C4-2B (cell line): ENCODE measurements at regions not wholly inside any gene's neighbourhood (a gene's known extent, or its start where the extent isn't known, plus 50 kb on each side); places are given as distances from the start of the nearest gene placed in this dataset.

Experiments
- H3K27ac ChIP-seq: fragments of 450-650 bp; 2 replicates; pipeline ENCODE4 v1.5.1; 2017
- ZFX ChIP-seq: fragments of 450-650 bp; IDR thresholded peaks from 2 replicates; pipeline ENCODE4 v1.6.1; 2017
- TF ChIP-seq, protein P1 (sequence below): fragments of 450-650 bp; conservative IDR thresholded peaks from 2 replicates; pipeline ENCODE4 v1.5.1; 2017; ENCODE audit warnings: mild to moderate bottlenecking

DNA sequence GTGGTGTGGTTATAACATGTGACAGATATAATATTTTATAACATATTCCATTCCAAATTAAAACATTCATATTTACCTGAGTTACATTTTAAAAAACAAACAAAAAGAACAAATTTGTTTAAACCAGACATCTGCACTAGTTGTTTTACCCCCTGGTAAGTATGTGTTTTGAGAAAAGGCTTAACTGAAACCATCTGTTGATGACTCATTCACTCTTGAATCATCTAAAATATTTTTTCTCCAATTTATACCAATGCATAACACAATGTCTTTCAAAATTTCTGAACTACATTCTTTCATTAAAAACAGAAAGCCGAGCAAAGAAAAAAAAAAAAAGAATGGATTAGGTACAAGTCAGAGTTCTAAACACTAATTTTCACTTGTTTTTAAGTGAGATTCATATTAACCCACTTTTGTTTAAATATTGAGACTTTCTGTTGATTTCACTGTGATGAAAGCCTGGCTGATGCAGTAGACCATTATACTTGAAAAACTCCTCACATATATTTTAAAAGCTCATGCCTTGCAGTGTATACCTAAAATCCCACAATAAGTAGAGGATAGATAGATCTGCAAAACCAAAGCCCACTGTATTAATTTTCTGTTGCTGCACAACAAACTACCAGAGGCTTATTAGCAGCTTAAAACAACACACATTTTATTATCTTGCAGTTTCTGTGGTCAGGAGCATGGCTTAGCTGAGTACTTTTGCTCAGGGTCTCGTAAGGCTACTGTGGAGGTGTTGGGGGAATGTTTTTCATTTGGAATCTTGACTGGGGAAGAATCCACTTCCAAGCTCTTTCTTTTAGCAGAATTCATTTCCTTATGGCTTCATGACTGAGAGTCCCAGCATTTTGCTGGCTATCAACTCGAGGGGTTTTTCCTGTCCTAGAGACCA, 221.5 kb downstream of the PCDH18 start:
- H3K27ac ChIP-seq: no peak overlapping the region
- TF ChIP-seq ZFX: no peak
- TF ChIP-seq, protein P1, sequence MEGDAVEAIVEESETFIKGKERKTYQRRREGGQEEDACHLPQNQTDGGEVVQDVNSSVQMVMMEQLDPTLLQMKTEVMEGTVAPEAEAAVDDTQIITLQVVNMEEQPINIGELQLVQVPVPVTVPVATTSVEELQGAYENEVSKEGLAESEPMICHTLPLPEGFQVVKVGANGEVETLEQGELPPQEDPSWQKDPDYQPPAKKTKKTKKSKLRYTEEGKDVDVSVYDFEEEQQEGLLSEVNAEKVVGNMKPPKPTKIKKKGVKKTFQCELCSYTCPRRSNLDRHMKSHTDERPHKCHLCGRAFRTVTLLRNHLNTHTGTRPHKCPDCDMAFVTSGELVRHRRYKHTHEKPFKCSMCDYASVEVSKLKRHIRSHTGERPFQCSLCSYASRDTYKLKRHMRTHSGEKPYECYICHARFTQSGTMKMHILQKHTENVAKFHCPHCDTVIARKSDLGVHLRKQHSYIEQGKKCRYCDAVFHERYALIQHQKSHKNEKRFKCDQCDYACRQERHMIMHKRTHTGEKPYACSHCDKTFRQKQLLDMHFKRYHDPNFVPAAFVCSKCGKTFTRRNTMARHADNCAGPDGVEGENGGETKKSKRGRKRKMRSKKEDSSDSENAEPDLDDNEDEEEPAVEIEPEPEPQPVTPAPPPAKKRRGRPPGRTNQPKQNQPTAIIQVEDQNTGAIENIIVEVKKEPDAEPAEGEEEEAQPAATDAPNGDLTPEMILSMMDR: no peak

DNA sequence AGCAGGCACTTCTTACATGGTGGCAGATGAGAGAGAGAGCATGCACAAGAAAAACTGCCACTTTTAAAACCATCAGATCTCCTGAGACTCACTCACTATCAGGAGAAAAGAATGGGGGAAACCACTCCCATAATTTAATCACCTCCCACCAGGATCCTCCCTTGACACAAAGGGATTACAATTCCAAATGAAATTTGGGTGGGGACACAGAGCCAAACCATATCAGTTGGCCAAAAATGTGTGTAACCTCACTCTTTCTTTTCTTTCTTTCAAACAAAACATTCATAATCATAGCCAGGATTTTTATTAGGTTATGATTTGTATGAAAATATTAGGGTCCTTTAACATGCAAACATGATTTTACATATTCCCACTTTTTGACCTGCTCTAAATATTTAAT, 222.1 kb downstream of the PCDH18 start:
- no peak overlapping the region for H3K27ac ChIP-seq
- TF ChIP-seq, protein P1: no peak
- TF ChIP-seq ZFX: no peak

DNA sequence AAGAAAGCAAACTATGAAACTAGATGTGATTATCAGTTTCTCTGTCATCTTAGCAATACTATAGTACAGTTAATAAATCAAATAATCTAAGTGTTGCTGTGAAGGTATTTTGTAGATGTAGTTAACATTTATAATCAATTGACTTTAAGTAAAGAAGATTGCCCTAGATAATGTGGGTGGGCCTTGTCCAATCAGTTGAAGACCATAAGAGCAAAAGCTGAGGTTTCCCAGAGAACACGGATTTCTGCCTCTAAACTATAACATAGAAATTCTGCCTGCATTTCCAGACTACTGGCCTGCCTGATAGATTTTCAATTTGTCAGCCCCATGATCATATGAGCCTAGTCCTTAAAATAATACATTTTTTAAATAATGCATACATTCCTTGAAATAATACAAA, 222.9 kb downstream of the PCDH18 start:
- H3K27ac ChIP-seq: no peak overlapping the region

DNA sequence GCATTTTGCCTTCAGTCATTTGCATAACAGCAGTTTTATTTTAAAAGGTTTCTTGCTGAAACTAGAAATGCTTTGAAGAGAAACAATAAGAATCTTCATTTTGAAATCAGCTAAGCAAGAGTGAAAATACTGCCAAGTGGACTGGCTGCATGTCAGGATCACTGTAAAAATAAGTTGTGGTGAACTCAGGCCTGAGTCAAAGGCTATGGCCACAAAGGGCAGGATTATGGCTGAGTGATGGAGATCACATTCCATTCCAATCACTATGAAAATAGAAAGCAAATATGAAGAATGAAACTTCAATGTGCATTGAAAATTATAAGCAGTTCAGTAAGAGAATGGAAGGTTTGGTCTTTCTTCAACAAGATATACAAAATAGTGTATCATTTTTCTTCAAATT, 224.5 kb downstream of the PCDH18 start:
- H3K27ac ChIP-seq: no peak overlapping the region
- TF ChIP-seq, protein P1: no peak
- TF ChIP-seq ZFX: no peak

More for the DNA sequence above, 222.9 kb downstream of the PCDH18 start:
- TF ChIP-seq, protein P1: no peak

DNA sequence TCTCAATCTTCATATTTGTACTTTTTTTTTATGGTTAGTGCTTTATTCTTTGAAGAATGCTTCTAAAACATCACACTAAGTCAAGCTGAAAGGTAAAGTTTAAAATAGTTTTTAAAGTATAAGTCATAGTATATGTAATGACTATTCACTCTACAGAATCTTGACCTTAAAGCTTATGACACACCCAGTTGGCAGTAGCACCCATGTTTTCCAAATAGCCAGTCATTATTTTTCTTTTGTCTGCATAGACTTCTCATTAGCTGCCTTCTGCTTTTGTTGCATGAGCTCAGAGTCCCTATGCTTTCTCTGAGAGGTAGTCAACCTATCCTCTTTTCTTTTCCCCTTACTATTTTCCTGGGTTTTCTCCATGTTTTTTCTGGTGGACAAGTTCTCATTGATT, 231.5 kb downstream of the PCDH18 start:
- TF ChIP-seq, protein P1: no peak
- no peak for TF ChIP-seq ZFX
- no peak overlapping the region for H3K27ac ChIP-seq

DNA sequence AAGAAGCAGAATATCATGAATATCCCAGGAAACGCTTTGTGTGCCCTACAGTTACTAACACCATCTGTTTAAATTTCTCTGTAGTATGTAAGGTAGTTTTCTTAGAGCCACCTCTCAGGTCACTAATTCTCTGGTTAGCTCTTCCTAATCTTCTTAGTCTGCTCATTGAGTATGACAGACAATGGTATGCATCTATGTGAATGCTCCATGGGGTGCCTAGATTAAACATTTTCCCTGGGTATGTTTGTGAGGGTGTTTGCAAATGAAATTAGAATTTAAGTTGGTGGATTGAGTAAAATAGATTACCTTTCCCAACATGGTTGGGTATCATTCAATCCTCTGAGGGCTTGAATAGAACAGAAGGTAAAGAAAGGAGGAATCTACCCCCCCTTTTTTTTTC, 233.0 kb downstream of the PCDH18 start:
- no peak overlapping the region for H3K27ac ChIP-seq
- TF ChIP-seq ZFX: no peak
- TF ChIP-seq, protein P1: no peak

DNA sequence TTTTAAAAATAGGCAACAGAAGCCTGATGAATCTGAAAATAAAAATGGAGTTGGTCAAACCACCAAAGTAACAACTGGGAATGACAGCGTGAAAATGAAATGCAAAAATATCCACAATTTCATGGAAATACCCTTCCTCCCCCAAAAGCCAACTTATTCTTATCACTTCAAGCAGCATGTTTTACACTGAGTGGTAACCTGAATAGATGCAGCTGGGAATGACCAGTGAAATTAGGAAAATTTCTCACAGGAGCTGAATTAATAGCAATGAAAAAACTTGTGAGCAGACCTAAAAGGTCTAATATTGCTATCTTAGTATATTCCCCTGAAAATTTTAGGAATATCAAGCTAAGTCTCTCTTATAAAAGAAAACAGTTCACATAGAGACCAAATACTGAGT, 239.0 kb downstream of the PCDH18 start:
- TF ChIP-seq, protein P1: no peak
- TF ChIP-seq ZFX: no peak
- no peak overlapping the region for H3K27ac ChIP-seq
